ENCODE measurements at regions not wholly inside any gene's neighbourhood (a gene's known extent, or its start where the extent isn't known, plus 50 kb on each side); places are given as distances from the start of the nearest gene placed in this dataset.

DNA sequence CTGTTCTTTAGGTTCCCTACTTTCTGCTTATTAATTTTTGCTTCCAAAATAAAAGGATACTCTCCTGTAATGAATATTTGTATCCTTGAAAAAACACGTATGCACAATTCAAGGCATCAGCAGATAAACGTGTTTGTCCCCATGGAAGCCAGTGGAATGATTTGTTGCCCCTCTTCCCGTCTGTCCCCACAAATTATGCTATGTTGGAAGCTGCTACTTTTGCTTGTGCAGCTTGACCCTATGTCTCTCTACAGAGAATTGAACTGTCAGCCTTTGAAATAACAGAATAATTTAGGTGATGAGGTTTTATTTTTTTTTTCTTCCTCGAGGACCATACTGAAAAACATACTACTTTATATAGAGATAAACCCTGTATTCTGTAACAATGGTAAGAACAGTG is 401.5 kb upstream of the GOLIM4 start:
- DNase-seq, result no peak

- no peak for DNase-seq
These were observed 400.2 kb upstream of the GOLIM4 start for GRCh38 chr3:168495932-168496331.

DNA sequence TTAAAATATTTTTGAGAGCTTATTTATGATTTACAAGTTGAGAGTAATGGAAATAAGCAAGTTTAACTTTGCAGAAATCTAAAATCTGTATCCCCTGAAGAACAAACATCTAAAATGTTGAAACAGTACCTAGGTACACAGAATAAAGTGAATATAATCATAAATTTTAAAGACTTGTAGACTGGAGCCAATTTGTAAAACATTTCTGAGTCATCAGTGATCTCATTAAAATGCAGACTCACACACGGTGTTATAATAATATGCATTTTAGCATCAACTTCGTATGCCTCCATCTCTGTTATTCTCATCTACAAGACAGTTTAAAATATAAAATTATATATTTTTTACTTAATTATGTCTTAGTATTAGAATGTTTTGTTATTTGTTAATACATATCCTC is 399.5 kb upstream of the GOLIM4 start:
- DNase-seq, result no peak

DNA sequence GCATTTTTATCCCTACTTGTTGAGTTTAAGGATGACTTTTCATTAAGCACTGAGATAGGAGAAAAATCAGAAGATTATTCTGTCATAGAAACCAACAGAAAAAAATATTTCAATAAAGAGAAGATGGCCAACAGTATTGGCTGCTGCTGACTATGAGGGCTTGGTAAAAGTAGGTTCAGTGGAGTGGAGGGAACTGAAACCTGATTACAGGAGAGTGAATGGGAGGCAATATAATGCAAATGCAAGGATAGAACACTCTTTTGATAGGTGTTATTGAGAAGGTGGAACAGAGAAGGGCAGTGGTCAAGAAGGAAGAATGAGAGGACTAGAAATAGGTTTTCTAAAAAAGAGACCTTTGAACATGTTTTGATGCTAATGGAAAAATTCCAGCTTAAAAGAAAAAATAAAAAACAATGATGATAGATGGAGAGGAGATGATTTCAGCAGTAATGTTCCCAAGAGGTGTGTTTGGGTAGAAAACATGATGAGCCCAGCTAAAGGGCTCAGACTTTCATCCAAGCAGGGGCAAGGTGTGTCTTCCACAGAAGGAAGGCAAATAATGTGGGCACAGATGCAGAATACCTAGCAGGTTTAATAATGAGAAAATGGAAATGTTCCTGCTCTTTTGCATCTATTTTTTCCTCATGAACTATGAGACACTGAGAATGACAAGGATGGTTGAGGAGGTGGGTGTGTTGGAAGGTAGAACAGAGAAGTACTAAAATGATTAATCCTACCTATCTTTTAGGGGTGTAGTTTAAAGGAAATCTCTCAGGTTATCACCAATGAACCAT is 397.9 kb upstream of the GOLIM4 start:
- no peak for DNase-seq

DNA sequence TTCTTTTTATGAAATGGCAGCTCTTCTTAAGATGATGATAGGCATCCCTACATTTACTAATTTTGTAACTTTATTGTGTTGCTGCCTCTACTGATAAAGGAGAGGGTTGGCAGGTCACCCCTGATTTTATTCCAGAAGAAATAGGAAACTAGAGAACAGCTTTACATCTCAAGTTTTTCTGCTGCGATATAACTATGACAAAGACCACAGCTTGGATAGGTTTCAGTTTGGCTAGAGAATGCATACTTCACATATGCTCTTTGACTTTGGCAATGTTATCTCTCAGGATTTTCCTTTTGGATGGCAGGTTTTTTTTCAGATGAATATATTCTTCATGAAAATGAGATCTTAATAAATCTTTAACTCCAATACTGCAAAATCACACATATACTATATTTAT is 395.3 kb upstream of the GOLIM4 start:
- DNase-seq, result no peak

- no peak for DNase-seq
These were observed 393.6 kb upstream of the GOLIM4 start for GRCh38 chr3:168489301-168489700.

- DNase-seq, result no peak
These were observed 390.2 kb upstream of the GOLIM4 start for GRCh38 chr3:168485936-168486335.

DNA sequence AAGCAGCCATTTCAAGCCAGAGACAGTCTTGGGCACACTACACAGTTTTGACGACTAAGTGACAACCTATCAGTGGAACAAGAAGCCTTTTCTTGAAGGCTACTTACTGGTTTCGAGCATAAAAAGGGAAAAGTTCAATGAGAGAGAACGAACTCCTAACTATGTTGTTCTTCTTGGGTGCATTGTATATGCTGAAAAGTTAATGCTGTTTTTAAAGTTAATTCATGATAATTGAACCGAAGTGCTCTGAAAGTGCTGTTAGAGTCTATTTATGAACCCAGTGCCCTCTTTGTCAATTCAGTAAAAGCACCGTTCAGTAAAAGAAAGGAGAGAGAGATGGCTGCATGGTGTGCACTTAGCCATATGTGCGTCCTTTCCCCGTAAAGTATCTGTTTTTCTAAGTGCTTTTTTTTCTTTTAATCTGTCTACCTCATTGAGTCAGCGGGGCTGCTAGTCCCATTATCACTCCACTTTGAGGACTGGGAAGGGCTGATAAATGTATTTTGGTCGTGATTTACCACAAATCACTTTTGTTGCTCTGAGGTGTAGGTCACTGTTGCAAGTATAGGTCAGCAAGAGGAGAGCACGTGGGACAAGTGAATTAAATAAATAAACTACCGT is 380.7 kb upstream of the GOLIM4 start:
- no peak for DNase-seq

DNA sequence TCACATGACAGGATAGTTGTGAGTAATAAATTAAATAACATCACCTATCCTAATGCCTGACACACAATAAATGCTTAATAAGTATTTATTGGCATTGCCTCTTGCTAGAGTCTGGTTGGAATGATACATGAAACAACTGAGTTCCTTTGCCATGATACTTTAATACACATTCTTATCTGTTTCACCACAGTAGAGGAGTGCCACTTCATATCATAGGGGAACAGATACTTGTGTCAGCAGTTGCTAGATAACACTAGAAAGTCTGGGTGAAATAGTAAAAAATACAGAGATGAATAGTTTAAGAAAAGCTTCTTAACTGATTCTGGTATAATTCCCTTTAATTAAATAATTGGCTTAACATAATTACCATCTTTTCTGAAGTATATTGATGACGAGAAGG is 380.0 kb upstream of the GOLIM4 start:
- no peak for DNase-seq

DNA sequence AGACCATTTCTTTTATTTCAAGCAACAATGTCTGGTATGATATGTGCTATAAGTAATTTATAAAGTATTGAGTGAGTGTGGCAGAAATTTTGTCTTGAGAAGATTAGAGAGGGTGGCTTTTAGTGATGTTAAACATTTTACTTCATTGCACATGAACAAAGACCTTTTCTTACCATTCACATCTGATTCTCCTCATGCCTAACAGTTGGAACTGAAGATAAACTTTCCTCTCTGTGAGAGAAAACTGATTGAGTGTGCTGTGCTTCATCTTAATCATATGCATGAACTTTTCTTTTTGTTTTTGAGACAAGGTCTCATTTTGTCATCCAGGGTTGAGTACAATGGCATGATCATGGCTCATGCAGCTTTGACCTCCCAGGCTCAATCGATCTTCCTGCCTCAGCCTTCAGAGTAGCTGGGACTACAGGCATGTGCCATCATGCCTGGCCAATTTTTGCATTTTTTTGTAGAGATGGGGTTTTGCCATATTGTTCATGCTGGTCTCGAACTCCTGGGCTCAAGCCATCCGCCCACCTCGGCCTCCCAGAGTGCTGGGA is 377.7 kb upstream of the GOLIM4 start:
- DNase-seq, result no peak

DNA sequence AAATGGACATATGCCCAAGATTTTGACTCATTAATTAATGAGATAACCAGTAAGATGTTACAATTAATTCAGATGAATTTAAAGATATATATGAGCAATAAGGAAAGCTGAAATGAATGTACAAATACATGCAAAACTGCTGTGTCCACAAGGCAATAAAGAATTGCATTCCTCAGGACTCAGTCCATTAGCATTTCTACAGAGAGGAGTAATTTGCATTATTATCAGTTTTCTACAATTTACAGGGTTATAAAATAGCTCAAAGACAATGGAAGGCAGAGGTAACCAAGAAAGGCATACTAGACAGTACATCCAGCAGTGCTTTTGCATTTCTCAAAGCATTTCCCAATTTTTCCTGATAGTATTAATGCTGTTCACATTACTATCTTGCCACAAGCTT is 377.1 kb upstream of the GOLIM4 start:
- DNase-seq, result no peak

- DNase-seq, result no peak
These were observed 374.7 kb upstream of the GOLIM4 start for GRCh38 chr3:168470380-168470779.

DNA sequence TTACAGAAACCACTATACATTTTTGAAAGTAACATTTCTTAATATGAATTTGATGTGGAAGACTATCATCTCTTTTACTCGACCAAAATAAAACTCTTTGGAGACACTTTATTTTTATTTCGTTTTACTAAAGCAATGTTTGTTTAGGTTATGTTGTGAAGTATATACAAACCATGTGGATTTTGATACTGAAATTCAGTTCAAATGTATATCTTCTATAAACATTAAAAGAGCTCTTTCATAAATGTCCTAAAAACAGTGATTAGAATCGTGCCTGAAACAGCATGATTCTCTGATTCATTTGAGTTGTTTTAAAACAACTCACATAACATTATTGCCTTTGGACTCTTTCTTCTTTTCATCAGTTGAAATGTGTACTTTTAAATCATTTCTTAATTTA is 373.7 kb upstream of the GOLIM4 start:
- DNase-seq, result no peak

DNA sequence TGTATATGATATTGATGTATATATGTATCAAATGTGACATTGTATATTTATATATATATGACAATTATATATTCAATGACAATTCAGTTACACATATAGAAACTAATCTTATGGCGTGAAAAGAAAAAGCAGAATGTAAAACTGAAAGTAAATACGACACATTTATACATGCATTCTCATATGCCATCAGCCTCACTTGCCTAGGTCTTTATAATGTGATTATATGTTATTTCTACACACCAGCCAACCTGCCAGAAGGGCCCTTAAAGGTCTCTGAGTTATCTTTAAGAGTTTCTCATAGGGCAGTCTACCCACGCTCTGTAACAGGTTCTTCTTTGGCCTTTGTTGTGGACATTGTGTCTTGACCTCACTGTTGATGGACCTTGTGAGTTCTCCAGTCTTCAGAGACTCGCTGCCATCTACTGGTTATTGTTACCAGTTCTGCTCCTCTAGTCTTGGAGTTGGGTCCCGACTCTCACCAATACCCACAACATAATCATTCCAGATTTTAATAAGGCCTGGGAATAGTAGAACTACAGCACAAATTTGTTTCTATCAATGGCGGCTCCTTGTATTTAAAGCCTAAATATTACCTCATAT is 371.5 kb upstream of the GOLIM4 start:
- DNase-seq, result peak; percentile 68

DNA sequence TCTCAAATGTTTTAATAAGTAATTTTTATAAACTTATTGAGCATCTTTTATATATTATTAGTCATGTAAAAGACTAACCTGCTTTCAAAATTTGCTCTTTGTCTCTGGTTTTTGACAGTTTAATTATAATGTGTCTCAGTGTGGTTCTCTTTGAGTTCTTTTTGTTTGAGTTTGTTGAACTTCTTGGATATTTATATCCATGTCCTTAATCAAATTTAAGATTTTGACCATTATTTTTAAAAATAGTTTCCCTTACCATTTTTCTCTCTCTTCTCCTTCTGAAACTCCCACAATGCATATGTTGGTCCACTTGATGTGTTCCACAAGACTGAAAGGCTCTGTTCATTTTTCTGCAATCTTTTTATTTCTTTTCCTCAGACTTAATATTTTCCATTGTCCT is 366.1 kb upstream of the GOLIM4 start:
- DNase-seq, result no peak

DNA sequence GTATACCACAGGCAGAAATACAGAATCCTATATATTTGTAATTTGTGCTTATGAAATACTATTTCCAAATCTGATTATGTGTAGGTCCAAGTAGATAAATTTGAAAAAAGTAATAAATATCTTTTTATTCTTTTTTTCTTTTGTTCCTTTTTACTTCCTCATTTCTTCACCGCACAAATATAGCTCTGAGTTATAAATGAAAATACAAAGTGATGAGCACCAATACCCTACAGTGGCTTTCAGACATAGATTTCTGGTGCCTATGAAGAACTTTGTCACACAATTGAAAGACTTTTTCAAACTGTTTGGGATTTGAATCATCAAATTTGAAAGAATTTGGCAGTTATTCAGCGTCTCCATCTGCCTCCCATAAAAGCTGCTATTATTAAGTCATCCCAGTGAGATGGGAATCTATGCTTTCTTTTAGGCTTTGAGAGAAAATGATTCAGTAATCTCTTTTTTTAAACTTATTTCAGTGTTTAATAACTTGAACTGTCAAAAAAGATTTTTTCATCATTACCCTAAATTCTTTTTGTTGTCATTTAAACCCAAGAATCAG is 363.6 kb upstream of the GOLIM4 start:
- no peak for DNase-seq

GRCh38 chr3:168457954-168458539 is 362.3 kb upstream of the GOLIM4 start:
- peak; percentile 8 for DNase-seq

DNA sequence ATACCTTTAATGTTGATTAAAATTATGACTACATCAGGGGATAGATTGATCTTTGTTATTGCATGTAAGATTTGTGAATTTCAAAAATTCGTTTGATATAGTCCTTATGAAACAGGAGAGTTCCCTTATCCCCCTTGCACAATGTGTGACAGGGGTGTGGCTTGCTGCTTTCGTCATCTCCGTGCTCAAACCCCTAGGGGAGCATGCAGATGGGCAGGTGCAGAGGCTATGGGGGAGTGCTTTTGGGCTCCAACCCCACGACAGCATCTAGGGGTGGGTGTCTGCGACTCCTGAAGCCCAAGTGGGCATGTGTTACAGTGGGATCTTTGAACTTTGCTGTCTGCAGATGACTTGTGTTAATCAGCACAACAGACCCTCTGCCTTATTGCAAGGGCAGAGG is 360.1 kb upstream of the GOLIM4 start:
- DNase-seq, result no peak

DNA sequence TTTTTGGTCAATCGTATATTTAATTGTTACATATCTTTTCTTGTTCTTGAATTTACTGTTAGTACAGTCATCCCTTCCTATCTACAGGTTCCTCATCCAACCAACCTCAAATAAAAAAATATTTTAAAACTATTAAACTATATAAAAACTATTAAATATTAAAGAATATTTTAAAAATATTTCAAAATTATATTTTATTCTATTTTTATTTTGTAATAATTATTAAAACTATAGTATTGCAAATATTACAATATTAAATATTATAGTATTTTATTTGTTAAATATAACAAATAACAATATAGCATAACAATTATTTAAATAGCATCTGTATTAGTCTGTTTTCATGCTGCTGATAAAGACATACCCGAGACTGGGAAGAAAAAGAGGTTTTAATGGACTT is 357.9 kb upstream of the GOLIM4 start:
- DNase-seq, result no peak

- no peak for DNase-seq
These were observed 348.2 kb upstream of the GOLIM4 start for GRCh38 chr3:168443965-168444364.

- DNase-seq, result no peak
These were observed 346.8 kb upstream of the GOLIM4 start for GRCh38 chr3:168442502-168442901.

GRCh38 chr3:168436245-168436724 is 340.6 kb upstream of the GOLIM4 start:
- no peak for DNase-seq

DNA sequence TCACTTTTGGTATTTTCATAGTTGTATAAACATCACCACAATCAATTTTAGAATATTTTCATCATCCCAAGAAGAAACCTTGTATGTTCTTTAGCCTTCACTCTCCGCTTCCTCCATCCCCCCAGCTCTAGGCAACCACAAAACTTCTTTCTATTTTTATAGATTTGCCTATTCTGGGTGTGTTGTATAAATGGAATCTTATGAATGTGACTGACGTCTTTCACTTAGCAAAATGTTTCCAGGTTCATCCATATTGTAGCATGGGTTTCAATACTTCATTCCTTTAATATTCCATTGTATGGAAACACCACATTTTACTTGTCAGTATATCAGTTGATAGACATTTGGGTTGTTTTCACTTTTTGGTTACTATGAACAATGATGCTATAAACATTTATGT is 335.8 kb upstream of the GOLIM4 start:
- DNase-seq, result no peak
